ENCODE measurements at regions not wholly inside any gene's neighbourhood (a gene's known extent, or its start where the extent isn't known, plus 50 kb on each side); places are given as distances from the start of the nearest gene placed in this dataset.
"Not testable (repeated sequence)": the region's sequence is repeated elsewhere in the genome, so short reads cannot be mapped to it uniquely, and the experiment has no call there.

DNA sequence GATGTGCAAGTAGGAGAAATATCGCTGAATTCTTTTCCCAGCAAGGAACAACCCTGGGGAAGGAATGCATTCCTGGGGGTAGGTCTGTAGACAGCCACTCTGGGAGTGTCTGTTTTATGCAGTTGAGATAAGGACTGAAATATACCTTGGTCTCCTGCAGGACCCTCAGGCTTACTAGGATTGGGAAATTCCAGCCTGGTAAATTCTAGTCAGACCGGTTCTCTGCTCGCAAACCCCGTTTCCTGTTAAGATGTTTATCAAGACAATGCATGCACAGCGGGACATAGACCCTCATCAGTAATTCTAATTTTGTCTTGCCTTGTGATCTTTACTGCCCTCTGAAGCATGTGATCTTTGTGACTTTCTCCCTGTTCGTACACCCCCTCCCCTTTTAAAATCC, 839.0 kb downstream of the REEP3 start:
- H3K4me3 ChIP-seq (ENCODE audit: low read length in 2 of 2); H3K4me1 ChIP-seq (ENCODE audit: control insufficient read depth in 1 of 2, insufficient read depth in 2 of 2, low read length in 2 of 2); H3K9me3 ChIP-seq (ENCODE audit: control insufficient read depth, low read length); DNase-seq; H3K27ac ChIP-seq (ENCODE audit: low read depth in 1 of 2, low read length in 2 of 2); intact Hi-C loops (cut with DNase I); H3K27me3 ChIP-seq (ENCODE audit: control insufficient read depth in 1 of 2, insufficient read depth in 2 of 2, low read length in 1 of 2); ATAC-seq (ENCODE audit: low FRiP score); H3K36me3 ChIP-seq (ENCODE audit: control insufficient read depth in 1 of 2, insufficient read depth in 2 of 2, low read length in 1 of 2): not testable (repeated sequence)
- WGBS, 2 donors, result 88 to 89% methylated on average over 6 of the region's 6 CpGs

- Histone ChIP-seq H3K27ac (ENCODE audit: low read depth in 1 of 2, low read length in 2 of 2) (no peak overlapping the region), H3K36me3 (ENCODE audit: control insufficient read depth in 1 of 2, insufficient read depth in 2 of 2, low read length in 1 of 2) (no peaks in the 10 kb centered on the region), H3K4me1 (ENCODE audit: control insufficient read depth in 1 of 2, insufficient read depth in 2 of 2, low read length in 2 of 2) (no peaks in the 10 kb centered on the region), H3K4me3 (ENCODE audit: low read length in 2 of 2) (no peak overlapping the region), H3K9me3 (ENCODE audit: control insufficient read depth, low read length) (no peaks in the 10 kb centered on the region), H3K27me3 (ENCODE audit: control insufficient read depth in 1 of 2, insufficient read depth in 2 of 2, low read length in 1 of 2) (no peaks in the 10 kb centered on the region)
- DNase-seq, result no peak
- 28 to 38% methylated on average over 1 of the region's 1 CpG for WGBS, 2 donors
- intact Hi-C loops (cut with DNase I), result no loop called here
- ATAC-seq (ENCODE audit: low FRiP score), result no peak
These were observed 842.5 kb downstream of the REEP3 start for GRCh38 chr10:64363687-64364086.

DNA sequence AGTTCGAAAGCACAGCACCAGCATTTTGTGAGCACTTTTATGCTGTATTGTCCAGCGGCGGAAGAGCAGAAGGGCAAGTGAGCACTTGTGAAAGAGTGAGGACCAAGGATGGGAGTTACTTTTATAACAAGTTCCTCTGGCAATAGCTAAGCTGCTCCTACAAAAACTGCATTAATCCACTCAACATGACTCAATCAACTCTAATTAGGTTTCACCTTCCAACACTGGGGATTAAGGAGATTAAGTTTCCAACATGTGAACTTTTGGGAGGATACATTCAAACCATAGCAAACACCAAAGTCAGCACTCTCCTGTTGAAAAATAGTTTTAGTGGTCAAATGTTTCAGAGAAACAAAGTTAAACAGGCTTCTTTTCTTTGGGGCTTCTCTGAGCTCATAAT, 844.5 kb downstream of the REEP3 start:
- H3K27me3 ChIP-seq (ENCODE audit: control insufficient read depth in 1 of 2, insufficient read depth in 2 of 2, low read length in 1 of 2), result no peaks in the 10 kb centered on the region
- no peak overlapping the region for H3K4me3 ChIP-seq (ENCODE audit: low read length in 2 of 2)
- DNase-seq (no peak), ATAC-seq (ENCODE audit: low FRiP score) (no peak)
- WGBS, 2 donors, result 90 to 94% methylated on average over 3 of the region's 3 CpGs
- H3K9me3 ChIP-seq (ENCODE audit: control insufficient read depth, low read length), result no peaks in the 10 kb centered on the region
- intact Hi-C loops (cut with DNase I), result no loop called here
- H3K4me1 ChIP-seq (ENCODE audit: control insufficient read depth in 1 of 2, insufficient read depth in 2 of 2, low read length in 2 of 2), result no peaks in the 10 kb centered on the region
- no peaks in the 10 kb centered on the region for H3K36me3 ChIP-seq (ENCODE audit: control insufficient read depth in 1 of 2, insufficient read depth in 2 of 2, low read length in 1 of 2)
- no peak overlapping the region for H3K27ac ChIP-seq (ENCODE audit: low read depth in 1 of 2, low read length in 2 of 2)

DNA sequence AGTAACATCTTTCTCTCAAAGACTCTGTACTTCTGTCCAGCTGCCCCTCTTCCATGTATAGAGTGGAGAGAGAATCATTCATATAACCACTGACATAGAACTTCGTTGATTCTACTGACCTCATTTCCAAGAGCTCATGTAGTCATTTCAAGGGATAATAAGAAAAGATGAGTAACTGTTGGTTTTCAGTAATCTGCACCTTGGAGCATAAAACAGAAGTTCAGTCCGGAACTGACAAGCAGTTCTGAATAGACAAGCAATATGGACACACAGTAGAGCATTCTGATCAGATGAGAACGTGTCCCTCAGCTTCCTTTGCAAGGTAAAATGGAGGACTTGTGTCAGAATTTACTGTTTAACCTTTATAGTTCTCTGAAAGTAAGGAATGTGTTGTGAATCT, 847.1 kb downstream of the REEP3 start:
- 68 to 75% methylated on average over 3 of the region's 3 CpGs for WGBS, 2 donors
- Histone ChIP-seq H3K27ac (ENCODE audit: low read depth in 1 of 2, low read length in 2 of 2) (no peak overlapping the region), H3K4me3 (ENCODE audit: low read length in 2 of 2) (no peak overlapping the region), H3K27me3 (ENCODE audit: control insufficient read depth in 1 of 2, insufficient read depth in 2 of 2, low read length in 1 of 2) (no peaks in the 10 kb centered on the region), H3K4me1 (ENCODE audit: control insufficient read depth in 1 of 2, insufficient read depth in 2 of 2, low read length in 2 of 2) (no peaks in the 10 kb centered on the region), H3K36me3 (ENCODE audit: control insufficient read depth in 1 of 2, insufficient read depth in 2 of 2, low read length in 1 of 2) (no peaks in the 10 kb centered on the region), H3K9me3 (ENCODE audit: control insufficient read depth, low read length) (no peaks in the 10 kb centered on the region)
- ATAC-seq (ENCODE audit: low FRiP score) (no peak), DNase-seq (no peak)
- intact Hi-C loops (cut with DNase I), result no loop called here

DNA sequence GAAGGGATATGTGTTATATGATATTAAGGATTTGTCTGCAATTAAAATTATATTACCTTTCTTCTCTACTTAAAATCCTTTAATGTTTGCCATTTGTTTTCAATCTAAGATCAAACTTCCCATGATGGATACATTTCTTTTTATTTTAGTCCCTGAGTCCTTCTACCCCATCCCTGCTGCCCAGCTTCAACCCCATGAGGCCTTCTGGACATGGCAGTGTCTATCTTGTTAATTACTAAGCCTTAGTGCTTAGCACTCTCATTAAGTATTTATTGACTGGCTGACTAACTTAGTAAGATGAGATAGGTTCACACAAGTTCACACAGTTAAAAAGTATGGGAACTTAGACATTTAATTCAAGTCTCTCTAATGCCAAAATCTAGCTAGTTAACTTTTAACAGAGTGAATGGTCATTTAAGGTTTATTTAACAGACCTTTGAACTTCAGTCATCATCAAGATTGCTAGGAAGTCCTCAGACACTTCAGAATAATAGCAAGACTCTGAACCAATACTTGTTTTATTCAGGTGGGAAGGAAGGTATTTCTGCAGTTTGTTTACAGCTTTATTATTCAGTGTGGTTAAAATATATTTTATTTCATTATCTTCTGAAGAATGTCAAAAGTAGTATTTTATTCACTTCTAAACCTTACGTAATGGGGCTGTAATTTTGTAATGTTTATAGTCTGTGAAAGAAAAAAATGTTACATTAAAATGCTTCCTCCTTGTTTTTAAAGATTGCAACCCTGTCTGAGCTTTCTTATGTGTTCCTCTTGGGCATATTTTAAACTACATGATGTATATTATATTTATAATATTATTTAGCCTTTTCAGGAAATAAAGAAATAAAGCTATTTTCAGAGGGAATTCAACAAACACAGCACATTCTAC, 848.9 kb downstream of the REEP3 start:
- Histone ChIP-seq H3K9me3 (ENCODE audit: control insufficient read depth, low read length) (no peaks in the 10 kb centered on the region), H3K36me3 (ENCODE audit: control insufficient read depth in 1 of 2, insufficient read depth in 2 of 2, low read length in 1 of 2) (no peaks in the 10 kb centered on the region), H3K4me1 (ENCODE audit: control insufficient read depth in 1 of 2, insufficient read depth in 2 of 2, low read length in 2 of 2) (no peaks in the 10 kb centered on the region), H3K4me3 (ENCODE audit: low read length in 2 of 2) (no peak overlapping the region), H3K27me3 (ENCODE audit: control insufficient read depth in 1 of 2, insufficient read depth in 2 of 2, low read length in 1 of 2) (no peaks in the 10 kb centered on the region), H3K27ac (ENCODE audit: low read depth in 1 of 2, low read length in 2 of 2) (no peak overlapping the region)
- intact Hi-C loops (cut with DNase I), result no loop called here
- ATAC-seq (ENCODE audit: low FRiP score) (no peak), DNase-seq (no peak)
- WGBS, 2 donors, result 60 to 79% methylated on average over 1 of the region's 1 CpG

DNA sequence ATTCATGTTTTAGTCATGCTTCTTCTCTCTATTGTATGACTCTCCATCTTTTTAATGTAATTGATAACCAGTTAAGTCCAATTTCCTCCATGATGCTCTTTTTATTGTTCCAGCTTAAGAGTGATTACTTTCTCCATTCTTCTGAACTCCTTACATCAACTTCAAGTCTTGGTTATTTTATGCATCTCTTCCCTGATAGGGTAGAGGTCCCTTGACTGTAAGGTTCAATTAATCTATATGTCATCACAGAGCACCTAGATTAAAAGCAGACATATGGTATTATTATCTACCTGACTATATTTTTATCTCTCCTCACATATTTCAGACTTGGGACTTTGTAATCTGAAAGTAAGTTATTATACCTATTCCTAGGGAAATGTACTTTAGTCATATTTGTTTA, 853.1 kb downstream of the REEP3 start:
- H3K36me3 ChIP-seq (ENCODE audit: control insufficient read depth in 1 of 2, insufficient read depth in 2 of 2, low read length in 1 of 2), result no peaks in the 10 kb centered on the region
- no peak overlapping the region for H3K27ac ChIP-seq (ENCODE audit: low read depth in 1 of 2, low read length in 2 of 2)
- H3K9me3 ChIP-seq (ENCODE audit: control insufficient read depth, low read length), result peaks cover 2% of the 10 kb centered on the region
- no peak overlapping the region for H3K4me3 ChIP-seq (ENCODE audit: low read length in 2 of 2)
- intact Hi-C loops (cut with DNase I), result no loop called here
- no peaks in the 10 kb centered on the region for H3K27me3 ChIP-seq (ENCODE audit: control insufficient read depth in 1 of 2, insufficient read depth in 2 of 2, low read length in 1 of 2)
- ATAC-seq (ENCODE audit: low FRiP score), result no peak
- no peak for DNase-seq
- no peaks in the 10 kb centered on the region for H3K4me1 ChIP-seq (ENCODE audit: control insufficient read depth in 1 of 2, insufficient read depth in 2 of 2, low read length in 2 of 2)

GRCh38 chr10:64376167-64376566, 855.0 kb downstream of the REEP3 start:
- intact Hi-C loops (cut with DNase I), result no loop called here
- Histone ChIP-seq H3K36me3 (ENCODE audit: control insufficient read depth in 1 of 2, insufficient read depth in 2 of 2, low read length in 1 of 2) (no peaks in the 10 kb centered on the region), H3K27ac (ENCODE audit: low read depth in 1 of 2, low read length in 2 of 2) (no peak overlapping the region), H3K9me3 (ENCODE audit: control insufficient read depth, low read length) (peaks cover 2% of the 10 kb centered on the region), H3K4me3 (ENCODE audit: low read length in 2 of 2) (no peak overlapping the region), H3K27me3 (ENCODE audit: control insufficient read depth in 1 of 2, insufficient read depth in 2 of 2, low read length in 1 of 2) (no peaks in the 10 kb centered on the region), H3K4me1 (ENCODE audit: control insufficient read depth in 1 of 2, insufficient read depth in 2 of 2, low read length in 2 of 2) (no peaks in the 10 kb centered on the region)
- no peak for ATAC-seq (ENCODE audit: low FRiP score)
- WGBS, 2 donors, result 47 to 49% methylated on average over 4 of the region's 4 CpGs
- DNase-seq, result no peak

- H3K4me3 ChIP-seq (ENCODE audit: low read length in 2 of 2), result no peak overlapping the region
- H3K4me1 ChIP-seq (ENCODE audit: control insufficient read depth in 1 of 2, insufficient read depth in 2 of 2, low read length in 2 of 2), result no peaks in the 10 kb centered on the region
- no peaks in the 10 kb centered on the region for H3K36me3 ChIP-seq (ENCODE audit: control insufficient read depth in 1 of 2, insufficient read depth in 2 of 2, low read length in 1 of 2)
- ATAC-seq (ENCODE audit: low FRiP score), result no peak
- H3K27me3 ChIP-seq (ENCODE audit: control insufficient read depth in 1 of 2, insufficient read depth in 2 of 2, low read length in 1 of 2), result no peaks in the 10 kb centered on the region
- no peak for DNase-seq
- intact Hi-C loops (cut with DNase I), result no loop called here
- H3K27ac ChIP-seq (ENCODE audit: low read depth in 1 of 2, low read length in 2 of 2), result no peak overlapping the region
- peaks cover 2% of the 10 kb centered on the region for H3K9me3 ChIP-seq (ENCODE audit: control insufficient read depth, low read length)
These were observed 858.7 kb downstream of the REEP3 start for GRCh38 chr10:64379898-64380297.

GRCh38 chr10:64385355-64385754, 864.2 kb downstream of the REEP3 start:
- intact Hi-C loops (cut with DNase I), result no loop called here
- no peak overlapping the region for H3K27ac ChIP-seq (ENCODE audit: low read depth in 1 of 2, low read length in 2 of 2)
- no peak overlapping the region for H3K4me3 ChIP-seq (ENCODE audit: low read length in 2 of 2)
- H3K4me1 ChIP-seq (ENCODE audit: control insufficient read depth in 1 of 2, insufficient read depth in 2 of 2, low read length in 2 of 2), result no peaks in the 10 kb centered on the region
- no peaks in the 10 kb centered on the region for H3K27me3 ChIP-seq (ENCODE audit: control insufficient read depth in 1 of 2, insufficient read depth in 2 of 2, low read length in 1 of 2)
- DNase-seq, result no peak
- no peak for ATAC-seq (ENCODE audit: low FRiP score)
- no peaks in the 10 kb centered on the region for H3K36me3 ChIP-seq (ENCODE audit: control insufficient read depth in 1 of 2, insufficient read depth in 2 of 2, low read length in 1 of 2)
- H3K9me3 ChIP-seq (ENCODE audit: control insufficient read depth, low read length), result peaks cover 3% of the 10 kb centered on the region

All from aorta (tissue), 5 donors.